Parathyroid adenoma (tissue), 2 donors: ENCODE measurements at regions not wholly inside any gene's neighbourhood (a gene's known extent, or its start where the extent isn't known, plus 50 kb on each side); places are given as distances from the start of the nearest gene placed in this dataset.

ENCODE experiments used
- H2AFZ ChIP-seq: fragments of 300-600 bp; sonication (generic); one replicate; pipeline ENCODE4 v1.7.0; 2017; ENCODE audit warnings: antibody characterized with exemption, mild to moderate bottlenecking
- H3K27ac ChIP-seq: fragments of 300-600 bp; sonication (generic); one replicate; pipeline ENCODE4 v1.7.0; 2017
- H3K27me3 ChIP-seq: fragments of 300-600 bp; sonication (generic); one replicate; pipeline ENCODE4 v1.7.0; 2017; ENCODE audit warnings: low read length; ENCODE audit not compliant: control insufficient read depth, insufficient read depth
- H3K36me3 ChIP-seq: fragments of 300-600 bp; sonication (generic); one replicate; pipeline ENCODE4 v1.7.0; 2017; ENCODE audit warnings: low read length; ENCODE audit not compliant: control insufficient read depth, insufficient read depth
- H3K4me1 ChIP-seq: fragments of 300-600 bp; sonication (generic); one replicate; pipeline ENCODE4 v1.7.0; 2017; ENCODE audit warnings: control low read depth
- H3K4me2 ChIP-seq: fragments of 300-600 bp; sonication (generic); one replicate; pipeline ENCODE4 v1.7.0; 2017; ENCODE audit warnings: low read length
- H3K4me3 ChIP-seq: fragments of 300-600 bp; sonication (generic); one replicate; pipeline ENCODE4 v1.7.0; 2017; ENCODE audit warnings: low read depth, low read length
- H3K79me2 ChIP-seq: fragments of 300-600 bp; sonication (generic); one replicate; pipeline ENCODE4 v1.7.0; 2017; ENCODE audit warnings: control low read depth
- H3K9ac ChIP-seq: fragments of 300-600 bp; sonication (generic); one replicate; pipeline ENCODE4 v1.7.0; 2017; ENCODE audit warnings: mild to moderate bottlenecking
- H3K9me3 ChIP-seq: fragments of 300-600 bp; sonication (generic); one replicate; pipeline ENCODE4 v1.7.0; 2017; ENCODE audit warnings: low read length; ENCODE audit not compliant: control insufficient read depth
- TF ChIP-seq, protein P1 (sequence below): fragments of 300-600 bp; sonication (generic); IDR thresholded peaks from one replicate; pipeline ENCODE4 v1.7.0; 2017; ENCODE audit warnings: antibody characterized with exemption, mild to moderate bottlenecking
- donor health status: primary hyperparathyroidism.

- Histone ChIP-seq H3K27ac (no peak overlapping the region), H3K27me3 (no peaks in the 10 kb centered on the region), H3K4me3 (no peak overlapping the region), H2AFZ (no peak overlapping the region), H3K79me2 (no peaks in the 10 kb centered on the region), H3K36me3 (no peaks in the 10 kb centered on the region), H3K9ac (no peak overlapping the region), H3K4me1 (no peaks in the 10 kb centered on the region), H3K4me2 (no peak overlapping the region), H3K9me3 (no peaks in the 10 kb centered on the region)
- TF ChIP-seq, protein P1, sequence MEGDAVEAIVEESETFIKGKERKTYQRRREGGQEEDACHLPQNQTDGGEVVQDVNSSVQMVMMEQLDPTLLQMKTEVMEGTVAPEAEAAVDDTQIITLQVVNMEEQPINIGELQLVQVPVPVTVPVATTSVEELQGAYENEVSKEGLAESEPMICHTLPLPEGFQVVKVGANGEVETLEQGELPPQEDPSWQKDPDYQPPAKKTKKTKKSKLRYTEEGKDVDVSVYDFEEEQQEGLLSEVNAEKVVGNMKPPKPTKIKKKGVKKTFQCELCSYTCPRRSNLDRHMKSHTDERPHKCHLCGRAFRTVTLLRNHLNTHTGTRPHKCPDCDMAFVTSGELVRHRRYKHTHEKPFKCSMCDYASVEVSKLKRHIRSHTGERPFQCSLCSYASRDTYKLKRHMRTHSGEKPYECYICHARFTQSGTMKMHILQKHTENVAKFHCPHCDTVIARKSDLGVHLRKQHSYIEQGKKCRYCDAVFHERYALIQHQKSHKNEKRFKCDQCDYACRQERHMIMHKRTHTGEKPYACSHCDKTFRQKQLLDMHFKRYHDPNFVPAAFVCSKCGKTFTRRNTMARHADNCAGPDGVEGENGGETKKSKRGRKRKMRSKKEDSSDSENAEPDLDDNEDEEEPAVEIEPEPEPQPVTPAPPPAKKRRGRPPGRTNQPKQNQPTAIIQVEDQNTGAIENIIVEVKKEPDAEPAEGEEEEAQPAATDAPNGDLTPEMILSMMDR = no peak
Observed at GRCh38 chrX:74160358-74160757, 143.6 kb upstream of the ZCCHC13 start.

DNA sequence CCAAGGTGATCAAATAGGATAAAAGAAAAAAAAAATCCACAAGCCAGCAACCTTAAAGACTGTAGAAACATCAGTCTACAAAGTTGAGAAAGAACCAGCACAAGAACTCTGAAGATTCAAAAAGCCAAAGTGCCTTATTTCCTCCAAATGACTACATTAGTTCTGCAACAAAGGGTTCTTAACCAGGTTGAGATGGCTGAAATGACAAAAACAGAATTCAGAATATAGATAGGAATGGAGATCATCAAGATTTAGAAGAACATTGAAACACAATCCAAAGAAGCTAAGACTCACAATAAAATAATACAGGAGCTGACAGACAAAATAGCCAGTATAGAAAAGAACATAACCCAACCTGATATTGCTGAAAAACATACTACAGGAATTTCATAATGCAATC is 156.5 kb upstream of the ZCCHC13 start:
- no peaks in the 10 kb centered on the region for H3K79me2 ChIP-seq
- no peak overlapping the region for H2AFZ ChIP-seq
- no peaks in the 10 kb centered on the region for H3K27me3 ChIP-seq
- H3K4me3 ChIP-seq = no peak overlapping the region
- no peaks in the 10 kb centered on the region for H3K9me3 ChIP-seq
- TF ChIP-seq, protein P1 = no peak
- no peaks in the 10 kb centered on the region for H3K36me3 ChIP-seq
- H3K9ac ChIP-seq = no peak overlapping the region
- no peak overlapping the region for H3K4me2 ChIP-seq
- no peak overlapping the region for H3K27ac ChIP-seq
- no peaks in the 10 kb centered on the region for H3K4me1 ChIP-seq

DNA sequence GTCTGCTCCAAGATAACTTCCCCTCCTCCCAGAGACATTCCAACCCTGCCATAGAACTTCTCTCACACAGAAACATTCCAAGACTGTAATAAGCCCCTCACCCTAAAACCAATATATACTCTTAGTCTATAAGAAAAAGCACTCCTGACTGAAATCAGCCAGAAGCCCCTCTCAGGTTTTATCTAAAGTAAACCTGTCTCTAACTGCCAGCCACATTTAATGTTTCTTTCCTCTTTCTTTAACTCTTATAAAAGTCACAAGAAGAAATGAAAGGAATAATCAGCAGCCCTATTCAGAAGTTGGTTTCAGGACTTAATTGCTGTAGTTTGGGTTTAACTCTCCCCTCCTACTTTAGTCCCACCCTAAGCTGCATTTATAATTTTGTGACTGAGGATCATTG is 165.0 kb upstream of the ZCCHC13 start:
- Histone ChIP-seq H3K4me3 (no peak overlapping the region), H3K27me3 (no peaks in the 10 kb centered on the region), H3K4me1 (no peaks in the 10 kb centered on the region), H3K9me3 (no peaks in the 10 kb centered on the region), H3K79me2 (no peaks in the 10 kb centered on the region), H3K36me3 (no peaks in the 10 kb centered on the region), H3K27ac (no peak overlapping the region), H2AFZ (no peak overlapping the region), H3K9ac (no peak overlapping the region), H3K4me2 (no peak overlapping the region)
- TF ChIP-seq, protein P1 = no peak

GRCh38 chrX:74133156-74133796 is 170.7 kb upstream of the ZCCHC13 start:
- Histone ChIP-seq H3K4me2 (no peak overlapping the region), H2AFZ (no peak overlapping the region), H3K4me1 (no peaks in the 10 kb centered on the region), H3K9ac (no peak overlapping the region), H3K27me3 (no peaks in the 10 kb centered on the region), H3K27ac (no peak overlapping the region), H3K4me3 (no peak overlapping the region), H3K36me3 (no peaks in the 10 kb centered on the region), H3K79me2 (no peaks in the 10 kb centered on the region), H3K9me3 (no peaks in the 10 kb centered on the region)
- TF ChIP-seq, protein P1 = peak; percentile 55

DNA sequence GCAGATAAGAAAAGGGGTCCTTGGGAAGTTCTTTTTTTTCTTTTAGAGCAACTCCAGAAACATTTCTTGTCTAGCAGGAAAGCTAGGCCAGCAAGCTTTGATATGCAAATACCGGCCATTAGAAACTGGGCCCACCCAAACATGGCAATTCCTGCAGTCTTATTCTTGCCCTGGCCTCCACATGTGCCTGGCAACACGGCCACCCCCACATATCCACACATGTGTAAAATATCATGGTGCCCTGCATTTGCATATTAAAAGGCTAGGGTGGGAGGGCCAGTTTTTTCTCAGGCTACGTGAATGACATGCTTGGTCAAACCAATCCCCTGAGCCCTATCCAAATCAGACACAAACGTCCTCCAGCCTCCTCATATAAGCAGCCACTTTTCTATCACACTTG is 171.7 kb upstream of the ZCCHC13 start:
- TF ChIP-seq, protein P1 = no peak
- H3K4me2 ChIP-seq = no peak overlapping the region
- H3K9me3 ChIP-seq = no peaks in the 10 kb centered on the region
- no peak overlapping the region for H3K4me3 ChIP-seq
- no peak overlapping the region for H3K27ac ChIP-seq
- no peak overlapping the region for H3K9ac ChIP-seq
- no peak overlapping the region for H2AFZ ChIP-seq
- H3K79me2 ChIP-seq = no peaks in the 10 kb centered on the region
- H3K4me1 ChIP-seq = no peaks in the 10 kb centered on the region
- H3K27me3 ChIP-seq = no peaks in the 10 kb centered on the region
- H3K36me3 ChIP-seq = no peaks in the 10 kb centered on the region
